ENCODE measurements at regions not wholly inside any gene's neighbourhood (a gene's known extent, or its start where the extent isn't known, plus 50 kb on each side); places are given as distances from the start of the nearest gene placed in this dataset.

GRCh38 chr1:222299524-222299923 is 248.4 kb downstream of the HHIPL2 start:
- no peaks in the 10 kb centered on the region for H3K9me3 ChIP-seq
- no peak for TF ChIP-seq CTCF (IDR thresholded peaks at IDR 0.05)
- H3K4me1 ChIP-seq = no peaks in the 10 kb centered on the region
- H3K27ac ChIP-seq = no peak overlapping the region
- no peak for DNase-seq
- H3K9ac ChIP-seq (ENCODE audit: low read depth in 2 of 2, low read length in 2 of 2) = no peak overlapping the region
- intact Hi-C loops (cut with DNase I) = no loop called here
- H3K27me3 ChIP-seq = no peaks in the 10 kb centered on the region
- no peak overlapping the region for H3K4me3 ChIP-seq
- no peaks in the 10 kb centered on the region for H3K36me3 ChIP-seq

- no peak for DNase-seq
- H3K4me1 ChIP-seq = no peaks in the 10 kb centered on the region
- H3K4me3 ChIP-seq = no peak overlapping the region
- no peaks in the 10 kb centered on the region for H3K27me3 ChIP-seq
- H3K9ac ChIP-seq (ENCODE audit: low read depth in 2 of 2, low read length in 2 of 2) = no peak overlapping the region
- TF ChIP-seq CTCF (IDR thresholded peaks at IDR 0.05) = no peak
- no peak overlapping the region for H3K27ac ChIP-seq
- intact Hi-C loops (cut with DNase I) = no loop called here
- no peaks in the 10 kb centered on the region for H3K9me3 ChIP-seq
- no peaks in the 10 kb centered on the region for H3K36me3 ChIP-seq
These were observed 257.0 kb downstream of the HHIPL2 start for GRCh38 chr1:222290866-222291265.

- H3K4me3 ChIP-seq = no peak overlapping the region
- no peaks in the 10 kb centered on the region for H3K9me3 ChIP-seq
- no peak overlapping the region for H3K9ac ChIP-seq (ENCODE audit: low read depth in 2 of 2, low read length in 2 of 2)
- no peak overlapping the region for H3K27ac ChIP-seq
- TF ChIP-seq CTCF (IDR thresholded peaks at IDR 0.05) = no peak
- no peak for DNase-seq
- no peaks in the 10 kb centered on the region for H3K36me3 ChIP-seq
- no peaks in the 10 kb centered on the region for H3K27me3 ChIP-seq
- intact Hi-C loops (cut with DNase I) = no loop called here
- no peaks in the 10 kb centered on the region for H3K4me1 ChIP-seq
These were observed 259.9 kb downstream of the HHIPL2 start for GRCh38 chr1:222288053-222288452.

- no peak for DNase-seq
- no peaks in the 10 kb centered on the region for H3K4me1 ChIP-seq
- H3K27ac ChIP-seq = no peak overlapping the region
- H3K9me3 ChIP-seq = no peaks in the 10 kb centered on the region
- no peaks in the 10 kb centered on the region for H3K27me3 ChIP-seq
- no peak overlapping the region for H3K4me3 ChIP-seq
- intact Hi-C loops (cut with DNase I) = no loop called here
- H3K36me3 ChIP-seq = no peaks in the 10 kb centered on the region
- no peak overlapping the region for H3K9ac ChIP-seq (ENCODE audit: low read depth in 2 of 2, low read length in 2 of 2)
- TF ChIP-seq CTCF (IDR thresholded peaks at IDR 0.05) = no peak
These were observed 261.9 kb downstream of the HHIPL2 start for GRCh38 chr1:222286011-222286410.

- Histone ChIP-seq H3K27me3 (no peaks in the 10 kb centered on the region), H3K27ac (no peak overlapping the region), H3K4me3 (no peak overlapping the region), H3K4me1 (no peaks in the 10 kb centered on the region), H3K36me3 (no peaks in the 10 kb centered on the region), H3K9ac (ENCODE audit: low read depth in 2 of 2, low read length in 2 of 2) (no peak overlapping the region), H3K9me3 (no peaks in the 10 kb centered on the region)
- TF ChIP-seq CTCF (IDR thresholded peaks at IDR 0.05) = no peak
- intact Hi-C loops (cut with DNase I) = no loop called here
- no peak for DNase-seq
These were observed 262.4 kb downstream of the HHIPL2 start for GRCh38 chr1:222285526-222285925.

- Histone ChIP-seq H3K36me3 (no peaks in the 10 kb centered on the region), H3K27ac (no peak overlapping the region), H3K4me1 (no peaks in the 10 kb centered on the region), H3K4me3 (no peak overlapping the region), H3K9ac (ENCODE audit: low read depth in 2 of 2, low read length in 2 of 2) (no peak overlapping the region), H3K9me3 (no peaks in the 10 kb centered on the region), H3K27me3 (no peaks in the 10 kb centered on the region)
- no peak for DNase-seq
- intact Hi-C loops (cut with DNase I) = no loop called here
- TF ChIP-seq CTCF (IDR thresholded peaks at IDR 0.05) = no peak
These were observed 263.4 kb downstream of the HHIPL2 start for GRCh38 chr1:222284466-222284865.
